Panc1 (cell line): ENCODE measurements at regions not wholly inside any gene's neighbourhood (a gene's known extent, or its start where the extent isn't known, plus 50 kb on each side); places are given as distances from the start of the nearest gene placed in this dataset.

Source experiments
- ATAC-seq: fragments of 200-7000 bp; cut with Tn5 transposase; 2 replicates; pipeline ENCODE4 v1.9.1; 2020; ENCODE audit warnings: mild to moderate bottlenecking, moderate library complexity
- BruUV-seq: library from RNA; stranded (reverse); fragments of 400-500 nt; replicated peaks from 2 replicates; lab custom pipeline; 2021; lab: Mats Ljungman, UMichigan
- CTCF ChIA-PET: fragments of 300-600 bp; sonication (Branson Sonifier 250); formaldehyde crosslinking; loops from one replicate; lab custom pipeline; 2022; ENCODE audit warnings: antibody characterized with exemption; lab: Charles Lee
- POLR2A ChIA-PET: fragments of 300-600 bp; sonication (Branson Sonifier 250); formaldehyde crosslinking; loops from one replicate; lab custom pipeline; 2022; ENCODE audit warnings: antibody characterized with exemption; lab: Charles Lee
- DNase-seq: peaks from one replicate; pipeline ENCODE4 v3.0.0-alpha.2; 2010; ENCODE audit warnings: low read depth, low spot score
- H3K27ac ChIP-seq: 2 replicates; pipeline ENCODE4 v1.5.1; 2011; ENCODE audit warnings: mild to moderate bottlenecking, low read length, inconsistent platforms
- H3K27me3 ChIP-seq: fragments of 200-500 bp; sonication (Bioruptor generic); 2 replicates; pipeline ENCODE4 v1.6.0; 2014; ENCODE audit warnings: low read length, inconsistent platforms; ENCODE audit not compliant: control insufficient read depth, insufficient read depth
- H3K36me3 ChIP-seq: fragments of 200-500 bp; sonication (Bioruptor generic); 2 replicates; pipeline ENCODE4 v1.5.1; 2014; ENCODE audit warnings: inconsistent platforms, mild to moderate bottlenecking, low read length, moderate library complexity; ENCODE audit not compliant: control insufficient read depth, insufficient read depth
- H3K4me1 ChIP-seq: 2 replicates; pipeline ENCODE4 v1.5.1; 2011; ENCODE audit warnings: inconsistent platforms, mild to moderate bottlenecking, low read length, moderate library complexity; ENCODE audit not compliant: control insufficient read depth, insufficient read depth
- H3K4me3 ChIP-seq, 2 experiments: 2 replicates each; pipeline ENCODE4 v1.5.1; 2011 to 2012; ENCODE audit warnings: low read depth in 2 of 2, low read length in 2 of 2, mild to moderate bottlenecking in 2 of 2, inconsistent platforms in 1 of 2, moderate library complexity in 1 of 2
- H3K9me3 ChIP-seq: fragments of 200-500 bp; sonication (Bioruptor generic); 2 replicates; pipeline ENCODE4 v1.5.1; 2014; ENCODE audit warnings: low read depth, mild to moderate bottlenecking, inconsistent platforms, low read length, moderate library complexity; ENCODE audit not compliant: control insufficient read depth, insufficient read depth
- POLR2AphosphoS5 ChIP-seq: IDR thresholded peaks from 2 replicates; pipeline ENCODE4 v1.6.1; 2012; ENCODE audit warnings: mild to moderate bottlenecking, low read depth, low read length, moderate library complexity
- REST ChIP-seq, 2 experiments: IDR thresholded peaks; 2 replicates each; pipeline ENCODE4 v1.6.1; 2011 to 2012; ENCODE audit warnings: low read depth in 2 of 2, control low read depth in 1 of 2, low read length in 1 of 2, mild to moderate bottlenecking in 1 of 2, moderate library complexity in 1 of 2; ENCODE audit not compliant: insufficient read depth in 1 of 2
- SIN3A ChIP-seq: IDR thresholded peaks from 2 replicates; pipeline ENCODE4 v1.6.1; 2012; ENCODE audit warnings: low read depth, mild to moderate bottlenecking, low read length, moderate library complexity, borderline replicate concordance; ENCODE audit not compliant: insufficient read depth
- TCF7L2 ChIP-seq: IDR thresholded peaks from 2 replicates; pipeline ENCODE4 v1.6.1; 2011; ENCODE audit warnings: mild to moderate bottlenecking, low read depth, low read length, inconsistent platforms
- in situ Hi-C: cut with HindIII; loops from 2 replicates; pipeline ENCODE4 v1.10.0; 2016; ENCODE audit warnings: low sequenced_read_pairs, low pct_unique_long_range_greater_than_20kb
- intact Hi-C: fragments of 100-400 bp; cut with micrococcal nuclease; formaldehyde crosslinking; loops from one replicate; pipeline ENCODE4 v1.10.0; 2022; ENCODE audit not compliant: unreplicated experiment
- TF ChIP-seq, protein P1 (sequence below): fragments of 450-650 bp; IDR thresholded peaks from 2 replicates; pipeline ENCODE4 v1.5.1; 2017; ENCODE audit warnings: mild to moderate bottlenecking

- ChIA-PET POLR2A (no interaction called here), CTCF (no interaction called here)
- no peaks in the 10 kb centered on the region for H3K4me1 ChIP-seq
- ATAC-seq (no peak), DNase-seq (no peak)
- no peaks in the 10 kb centered on the region for H3K9me3 ChIP-seq
- no peak overlapping the region for H3K4me3 ChIP-seq
- TF ChIP-seq REST (IDR thresholded peaks at IDR 0.05; ENCODE audit: insufficient read depth in 1 of 2, low read depth in 2 of 2, low read length in 1 of 2) = no peak
- TF ChIP-seq TCF7L2 = no peak
- no peak for TF ChIP-seq POLR2AphosphoS5
- TF ChIP-seq, protein P1, sequence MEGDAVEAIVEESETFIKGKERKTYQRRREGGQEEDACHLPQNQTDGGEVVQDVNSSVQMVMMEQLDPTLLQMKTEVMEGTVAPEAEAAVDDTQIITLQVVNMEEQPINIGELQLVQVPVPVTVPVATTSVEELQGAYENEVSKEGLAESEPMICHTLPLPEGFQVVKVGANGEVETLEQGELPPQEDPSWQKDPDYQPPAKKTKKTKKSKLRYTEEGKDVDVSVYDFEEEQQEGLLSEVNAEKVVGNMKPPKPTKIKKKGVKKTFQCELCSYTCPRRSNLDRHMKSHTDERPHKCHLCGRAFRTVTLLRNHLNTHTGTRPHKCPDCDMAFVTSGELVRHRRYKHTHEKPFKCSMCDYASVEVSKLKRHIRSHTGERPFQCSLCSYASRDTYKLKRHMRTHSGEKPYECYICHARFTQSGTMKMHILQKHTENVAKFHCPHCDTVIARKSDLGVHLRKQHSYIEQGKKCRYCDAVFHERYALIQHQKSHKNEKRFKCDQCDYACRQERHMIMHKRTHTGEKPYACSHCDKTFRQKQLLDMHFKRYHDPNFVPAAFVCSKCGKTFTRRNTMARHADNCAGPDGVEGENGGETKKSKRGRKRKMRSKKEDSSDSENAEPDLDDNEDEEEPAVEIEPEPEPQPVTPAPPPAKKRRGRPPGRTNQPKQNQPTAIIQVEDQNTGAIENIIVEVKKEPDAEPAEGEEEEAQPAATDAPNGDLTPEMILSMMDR = no peak
- TF ChIP-seq SIN3A = no peak
- intact Hi-C loops = no loop called here
- peaks cover 5% of the 10 kb centered on the region; the same call in 1 of the 2 replicates for H3K27me3 ChIP-seq
- in situ Hi-C loops = no loop called here
- H3K27ac ChIP-seq = no peak overlapping the region
- H3K36me3 ChIP-seq = no peaks in the 10 kb centered on the region
- no TSS peak for BruUV-seq
Observed at GRCh38 chr16:66116163-66117002, 250.1 kb upstream of the CDH5 start.

- intact Hi-C loops = no loop called here
- Histone ChIP-seq H3K4me3 (no peak overlapping the region), H3K4me1 (no peaks in the 10 kb centered on the region), H3K27me3 (peaks cover 5% of the 10 kb centered on the region; the same call in 1 of the 2 replicates), H3K9me3 (no peaks in the 10 kb centered on the region), H3K27ac (no peak overlapping the region), H3K36me3 (no peaks in the 10 kb centered on the region)
- POLR2A ChIA-PET = no interaction called here
- no peak for TF ChIP-seq REST (IDR thresholded peaks at IDR 0.05; ENCODE audit: insufficient read depth in 1 of 2, low read depth in 2 of 2, low read length in 1 of 2)
- no peak for TF ChIP-seq TCF7L2
- TF ChIP-seq, protein P1 = no peak
- TF ChIP-seq POLR2AphosphoS5 = no peak
- TF ChIP-seq SIN3A = no peak
- no peak for DNase-seq
- in situ Hi-C loops = no loop called here
- BruUV-seq = no TSS peak
- CTCF ChIA-PET = no interaction called here
- no peak for ATAC-seq
Observed at GRCh38 chr16:66115373-66115772, 251.1 kb upstream of the CDH5 start.
